ENCODE measurements at regions not wholly inside any gene's neighbourhood (a gene's known extent, or its start where the extent isn't known, plus 50 kb on each side); places are given as distances from the start of the nearest gene placed in this dataset.

DNA sequence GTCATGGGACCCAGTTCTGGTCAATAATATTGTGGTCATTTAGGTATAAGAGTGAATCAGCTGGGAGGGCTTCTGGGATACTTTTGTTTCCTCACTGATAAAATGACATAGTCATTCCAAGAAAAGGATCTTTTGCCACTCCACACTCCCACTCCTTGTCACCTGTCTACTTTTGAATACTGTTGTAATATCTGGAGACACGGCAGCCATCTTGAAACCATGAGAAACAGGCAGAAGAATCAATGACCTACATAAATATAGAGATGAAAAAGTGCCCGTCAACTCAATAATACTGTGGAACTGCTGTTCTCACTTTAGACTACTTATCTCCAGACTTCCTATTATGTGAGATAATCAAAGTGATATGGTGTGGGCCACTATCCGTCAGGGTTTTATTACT is 154.2 kb downstream of the CCDC34 start:
- Histone ChIP-seq H3K27me3 (replicated peaks) (no peaks in the 10 kb centered on the region), H3K4me3 (ENCODE audit: low read depth, low read length) (no peak overlapping the region), H3K27ac (peak overlapping the region; percentile 51), H3K36me3 (replicated peaks) (no peaks in the 10 kb centered on the region)
- in situ Hi-C loops (cut with HindIII; ENCODE audit: low pct_ligation_motif_present, low sequenced_read_pairs), result no loop called here
- DNase-seq, result no peak
- no peak for TF ChIP-seq CTCF (IDR thresholded peaks at IDR 0.05; ENCODE audit: low read depth, low read length, missing control alignments)

- TF ChIP-seq CTCF (IDR thresholded peaks at IDR 0.05; ENCODE audit: low read depth, low read length, missing control alignments), result no peak
- no peaks in the 10 kb centered on the region for H3K36me3 ChIP-seq (replicated peaks)
- H3K4me3 ChIP-seq (ENCODE audit: low read depth, low read length), result no peak overlapping the region
- in situ Hi-C loops (cut with HindIII; ENCODE audit: low pct_ligation_motif_present, low sequenced_read_pairs), result no loop called here
- DNase-seq, result no peak
- H3K27ac ChIP-seq, result no peak overlapping the region
- no peaks in the 10 kb centered on the region for H3K27me3 ChIP-seq (replicated peaks)
Measured at GRCh38 chr11:27207025-27207650, 155.9 kb downstream of the CCDC34 start.

- TF ChIP-seq CTCF (IDR thresholded peaks at IDR 0.05; ENCODE audit: low read depth, low read length, missing control alignments), result no peak
- DNase-seq, result no peak
- in situ Hi-C loops (cut with HindIII; ENCODE audit: low pct_ligation_motif_present, low sequenced_read_pairs), result no loop called here
- H3K27ac ChIP-seq, result no peak overlapping the region
- no peak overlapping the region for H3K4me3 ChIP-seq (ENCODE audit: low read depth, low read length)
- H3K27me3 ChIP-seq (replicated peaks), result no peaks in the 10 kb centered on the region
- H3K36me3 ChIP-seq (replicated peaks), result no peaks in the 10 kb centered on the region
Measured at GRCh38 chr11:27205779-27206570, 157.0 kb downstream of the CCDC34 start.

- DNase-seq, result no peak
- H3K36me3 ChIP-seq (replicated peaks), result no peaks in the 10 kb centered on the region
- H3K27me3 ChIP-seq (replicated peaks), result no peaks in the 10 kb centered on the region
- in situ Hi-C loops (cut with HindIII; ENCODE audit: low pct_ligation_motif_present, low sequenced_read_pairs), result no loop called here
- TF ChIP-seq CTCF (IDR thresholded peaks at IDR 0.05; ENCODE audit: low read depth, low read length, missing control alignments), result no peak
- H3K4me3 ChIP-seq (ENCODE audit: low read depth, low read length), result no peak overlapping the region
- no peak overlapping the region for H3K27ac ChIP-seq
Measured at GRCh38 chr11:27205250-27205649, 157.8 kb downstream of the CCDC34 start.

- Histone ChIP-seq H3K27ac (no peak overlapping the region), H3K4me3 (ENCODE audit: low read depth, low read length) (no peak overlapping the region), H3K36me3 (replicated peaks) (no peaks in the 10 kb centered on the region), H3K27me3 (replicated peaks) (no peaks in the 10 kb centered on the region)
- peak; percentile 73 for TF ChIP-seq CTCF (IDR thresholded peaks at IDR 0.05; ENCODE audit: low read depth, low read length, missing control alignments)
- in situ Hi-C loops (cut with HindIII; ENCODE audit: low pct_ligation_motif_present, low sequenced_read_pairs), result no loop called here
- no peak for DNase-seq
Measured at GRCh38 chr11:27204529-27204928, 158.5 kb downstream of the CCDC34 start.
